Ovary (tissue), 7 donors: ENCODE measurements at regions not wholly inside any gene's neighbourhood (a gene's known extent, or its start where the extent isn't known, plus 50 kb on each side); places are given as distances from the start of the nearest gene placed in this dataset.

ENCODE experiments used
- DNase-seq, 5 donors: peaks; one replicate each; pipeline ENCODE4 v3.0.0-alpha.2; 2019 to 2020
- H3K27ac ChIP-seq, 2 donors: fragments of 200-600 bp; one replicate each; pipeline versions ENCODE4 v1.5.1 to v1.8.0; 2019 to 2022
- H3K27me3 ChIP-seq: fragments of 200-600 bp; one replicate; pipeline ENCODE4 v1.8.0; 2022
- H3K36me3 ChIP-seq: fragments of 200-600 bp; sonication (generic); one replicate; pipeline ENCODE4 v1.5.1; 2019
- H3K4me1 ChIP-seq: one replicate; pipeline ENCODE4 v1.8.1; 2013; ENCODE audit warnings: mild to moderate bottlenecking, moderate library complexity; ENCODE audit not compliant: insufficient read depth
- H3K4me3 ChIP-seq: fragments of 200-600 bp; sonication (generic); one replicate; pipeline ENCODE4 v1.5.1; 2017
- H3K9me3 ChIP-seq, 2 donors: fragments of 200-600 bp in 1 of 2; sonication (generic) in 1 of 2; one replicate each; pipeline versions ENCODE4 v1.5.1 to v1.8.1; 2013 to 2019; ENCODE audit warnings: mild to moderate bottlenecking in 1 of 2, moderate library complexity in 1 of 2
- CTCF ChIP-seq, 3 donors: fragments of 450-650 bp in 2 of 3; fragments of 200-600 bp in 1 of 3; IDR thresholded peaks; one replicate each; pipeline versions ENCODE4 v1.5.1 to v1.8.0; 2016 to 2022; ENCODE audit warnings: antibody characterized with exemption in 3 of 3, mild to moderate bottlenecking in 1 of 3
- EP300 ChIP-seq: sonication (generic); formaldehyde crosslinking; IDR thresholded peaks from one replicate; pipeline ENCODE4 v1.6.1; 2017; ENCODE audit warnings: antibody characterized with exemption
- POLR2A ChIP-seq: fragments of 450-650 bp; IDR thresholded peaks from one replicate; pipeline ENCODE4 v1.6.1; 2017; ENCODE audit warnings: antibody characterized with exemption, mild to moderate bottlenecking, moderate library complexity
- WGBS, 3 donors: extraction: QIAGEN DNeasy Blood & Tissue Kit in 1 of 3; methylation state at CpG; one replicate each; pipeline versions ENCODE4 v1.1.5 to v1.1.7; 2013 to 2017; 5-methylcytosine and 5-hydroxymethylcytosine counted together
- intact Hi-C, 4 donors: fragments of 100-400 bp; cut with DNase I; formaldehyde crosslinking; loops; one replicate each; pipeline versions ENCODE4 v1.11.0 to v1.15.1; 2022 to 2023
- donor health status: DM: no; HTN: no; CAD: no; lungs with moderate emphysema.
- donor health status: DM: no; HTN: no; CAD: no.
- donor health status: Bipolar disorder and iron deficiency.
- donor health status: DM: no; HTN: no; CAD: no.
- donor health status: DM: yes; HTN: yes; CAD: no.

- no peak overlapping the region for H3K4me3 ChIP-seq
- H3K9me3 ChIP-seq, result peaks cover 0 to 3% of the 10 kb centered on the region in 2 donors
- no peaks in the 10 kb centered on the region for H3K4me1 ChIP-seq
- 28 to 40% (median 37%) methylated on average over 5 of the region's 5 CpGs for WGBS, 3 donors
- no peaks in the 10 kb centered on the region for H3K27me3 ChIP-seq
- no peaks in the 10 kb centered on the region for H3K36me3 ChIP-seq
- H3K27ac ChIP-seq, result no peak overlapping the region
- no peak for DNase-seq
- TF ChIP-seq CTCF (IDR thresholded peaks at IDR 0.05) (no peak), POLR2A (no peak), EP300 (no peak)
- intact Hi-C loops, result no loop called here
These were observed 114.7 kb downstream of the TRAPPC11 start for GRCh38 chr4:183773790-183774189.

- Histone ChIP-seq H3K4me1 (no peaks in the 10 kb centered on the region), H3K4me3 (no peak overlapping the region), H3K27ac (no peak overlapping the region), H3K36me3 (no peaks in the 10 kb centered on the region), H3K27me3 (no peaks in the 10 kb centered on the region), H3K9me3 (no peaks in the 10 kb centered on the region)
- DNase-seq, result no peak
- TF ChIP-seq POLR2A (no peak), EP300 (no peak), CTCF (IDR thresholded peaks at IDR 0.05) (no peak)
- 91 to 94% (median 91%) methylated on average over 4 of the region's 4 CpGs for WGBS, 3 donors
- intact Hi-C loops, result no loop called here
These were observed 121.8 kb upstream of the STOX2 start for GRCh38 chr4:183783306-183783705.

GRCh38 chr4:183783991-183784553 lies 121.0 kb upstream of the STOX2 start:
- DNase-seq, result no peak
- WGBS, 3 donors, result 45 to 51% (median 48%) methylated on average over 6 of the region's 6 CpGs
- H3K9me3 ChIP-seq, result no peaks in the 10 kb centered on the region
- H3K27me3 ChIP-seq, result no peaks in the 10 kb centered on the region
- no peaks in the 10 kb centered on the region for H3K4me1 ChIP-seq
- H3K27ac ChIP-seq, result no peak overlapping the region
- TF ChIP-seq EP300, result no peak
- TF ChIP-seq POLR2A, result no peak
- no peak for TF ChIP-seq CTCF (IDR thresholded peaks at IDR 0.05)
- H3K36me3 ChIP-seq, result no peaks in the 10 kb centered on the region
- intact Hi-C loops, result no loop called here
- no peak overlapping the region for H3K4me3 ChIP-seq

DNA sequence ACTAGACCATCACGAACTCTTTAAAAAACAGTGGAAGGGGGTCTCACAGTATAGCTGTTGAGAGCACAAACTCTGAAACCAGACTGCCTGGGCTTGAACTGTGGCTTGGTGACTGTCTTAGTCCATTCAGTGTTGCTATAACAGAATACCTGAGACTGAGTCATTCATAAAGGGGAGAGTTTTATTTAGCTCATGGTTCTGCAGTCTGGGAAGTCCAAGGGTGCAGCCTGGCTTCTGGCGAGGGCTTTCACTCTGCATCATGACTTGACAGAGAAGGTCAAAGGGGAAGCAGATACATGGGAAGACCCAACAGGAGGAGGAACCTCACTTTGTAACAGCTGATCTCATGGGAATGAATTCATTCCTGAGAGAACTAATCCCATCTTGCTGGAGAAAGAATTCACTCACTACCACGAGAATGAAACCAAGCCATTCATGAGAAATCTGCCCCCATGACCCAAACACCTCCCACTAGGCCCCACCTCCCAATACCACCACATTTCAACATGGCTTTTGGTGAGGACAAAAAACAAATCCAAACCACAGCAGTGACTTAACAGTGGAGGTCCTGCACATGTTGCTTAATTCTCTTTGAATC lies 116.7 kb upstream of the STOX2 start:
- intact Hi-C loops, result no loop called here
- Histone ChIP-seq H3K4me1 (no peaks in the 10 kb centered on the region), H3K27ac (no peak overlapping the region), H3K4me3 (no peak overlapping the region), H3K27me3 (no peaks in the 10 kb centered on the region), H3K36me3 (no peaks in the 10 kb centered on the region), H3K9me3 (no peaks in the 10 kb centered on the region)
- no peak for DNase-seq
- 64 to 78% (median 64%) methylated on average over 3 of the region's 3 CpGs for WGBS, 3 donors
- TF ChIP-seq EP300 (no peak), POLR2A (no peak), CTCF (IDR thresholded peaks at IDR 0.05) (no peak)
